MM.1S (cell line): ENCODE measurements at regions not wholly inside any gene's neighbourhood (a gene's known extent, or its start where the extent isn't known, plus 50 kb on each side); places are given as distances from the start of the nearest gene placed in this dataset.
A peak's percentile ranks its signal among the peaks of the same experiment; 100 is the strongest.

Experiments
- DNase-seq: peaks from one replicate; pipeline ENCODE4 v3.0.0-alpha.2; 2015
- H2AFZ ChIP-seq: fragments of 300-600 bp; sonication (generic); 2 replicates; pipeline ENCODE4 v1.6.0; 2016; ENCODE audit warnings: antibody characterized with exemption, low read length
- H3F3A ChIP-seq: fragments of 300-600 bp; sonication (generic); 2 replicates; pipeline ENCODE4 v1.6.1; 2016; ENCODE audit warnings: mild to moderate bottlenecking, antibody characterized with exemption, low read length, moderate library complexity, mixed read lengths; ENCODE audit not compliant: insufficient read depth
- H3K27ac ChIP-seq: fragments of 300-600 bp; sonication (generic); 2 replicates; pipeline ENCODE4 v1.5.1; 2016; ENCODE audit warnings: mild to moderate bottlenecking, low read length
- H3K27me3 ChIP-seq: fragments of 300-600 bp; sonication (generic); replicated peaks from 2 replicates; pipeline ENCODE4 v1.6.0; 2016; ENCODE audit warnings: low read length; ENCODE audit not compliant: insufficient read depth
- H3K36me3 ChIP-seq: fragments of 300-600 bp; sonication (generic); replicated peaks from 2 replicates; pipeline ENCODE4 v1.6.1; 2016; ENCODE audit warnings: mild to moderate bottlenecking, low read length, mixed read lengths; ENCODE audit not compliant: insufficient read depth
- H3K4me1 ChIP-seq: fragments of 300-600 bp; sonication (generic); 2 replicates; pipeline ENCODE4 v1.6.1; 2016; ENCODE audit warnings: low read length, mixed read lengths
- H3K4me2 ChIP-seq: fragments of 300-600 bp; sonication (generic); 2 replicates; pipeline ENCODE4 v1.6.0; 2016; ENCODE audit warnings: low read depth, low read length
- H3K4me3 ChIP-seq: fragments of 300-600 bp; sonication (generic); 2 replicates; pipeline ENCODE4 v1.5.1; 2016; ENCODE audit warnings: low read length, mixed read lengths
- H3K79me2 ChIP-seq: fragments of 300-600 bp; sonication (generic); 2 replicates; pipeline ENCODE4 v1.6.1; 2016; ENCODE audit warnings: mixed run types, low read length, mixed read lengths
- H3K9ac ChIP-seq: fragments of 300-600 bp; sonication (generic); 2 replicates; pipeline ENCODE4 v1.6.1; 2016; ENCODE audit warnings: low read length, mixed read lengths
- H3K9me2 ChIP-seq: fragments of 300-600 bp; sonication (generic); replicated peaks from 2 replicates; pipeline ENCODE4 v1.6.1; 2016; ENCODE audit warnings: mild to moderate bottlenecking, low read length, mixed read lengths; ENCODE audit not compliant: insufficient read depth
- H3K9me3 ChIP-seq: fragments of 300-600 bp; sonication (generic); replicated peaks from 2 replicates; pipeline ENCODE4 v1.6.1; 2016; ENCODE audit warnings: mild to moderate bottlenecking, low read length, mixed read lengths; ENCODE audit not compliant: insufficient read depth
- H4K20me1 ChIP-seq: fragments of 300-600 bp; sonication (generic); 2 replicates; pipeline ENCODE4 v1.6.1; 2016; ENCODE audit warnings: mild to moderate bottlenecking, low read length, moderate library complexity, mixed read lengths; ENCODE audit not compliant: insufficient read depth
- CTCF ChIP-seq: fragments of 300-600 bp; sonication (generic); IDR thresholded peaks from 2 replicates; pipeline ENCODE4 v1.5.1; 2016; ENCODE audit warnings: antibody characterized with exemption, low read length, mixed read lengths
- EZH2 ChIP-seq: fragments of 300-600 bp; sonication (generic); optimal IDR thresholded peaks from 2 replicates; pipeline ENCODE3; 2017; ENCODE audit warnings: low read depth, mild to moderate bottlenecking, antibody characterized with exemption, low read length, mixed read lengths
- EZH2phosphoT487 ChIP-seq: fragments of 300-600 bp; sonication (generic); IDR thresholded peaks from 2 replicates; pipeline ENCODE4 v1.6.1; 2018; ENCODE audit warnings: antibody characterized with exemption, low read length

GRCh38 chr18:40160361-40160760, 1794.7 kb upstream of the PIK3C3 start:
- no peak overlapping the region for H3K4me3 ChIP-seq
- no peaks in the 10 kb centered on the region for H3K27me3 ChIP-seq
- no peak overlapping the region for H3K9ac ChIP-seq
- no peak overlapping the region for H2AFZ ChIP-seq
- no peak overlapping the region for H3K4me2 ChIP-seq
- no peaks in the 10 kb centered on the region for H3K79me2 ChIP-seq
- no peak for TF ChIP-seq CTCF
- TF ChIP-seq EZH2phosphoT487 = no peak
- no peak for TF ChIP-seq EZH2
- H3K4me1 ChIP-seq = no peaks in the 10 kb centered on the region
- H3K36me3 ChIP-seq = no peaks in the 10 kb centered on the region
- H3F3A ChIP-seq = no peaks in the 10 kb centered on the region
- DNase-seq = no peak
- H3K9me3 ChIP-seq = no peaks in the 10 kb centered on the region
- H3K27ac ChIP-seq = no peak overlapping the region
- H4K20me1 ChIP-seq = no peaks in the 10 kb centered on the region
- H3K9me2 ChIP-seq = no peaks in the 10 kb centered on the region

GRCh38 chr18:40159141-40160017, 1795.7 kb upstream of the PIK3C3 start:
- peak; percentile 51 for DNase-seq

GRCh38 chr18:40157120-40157519, 1797.9 kb upstream of the PIK3C3 start:
- Histone ChIP-seq H4K20me1 (no peaks in the 10 kb centered on the region), H3K9me2 (no peaks in the 10 kb centered on the region), H3K4me3 (no peak overlapping the region), H3K36me3 (no peaks in the 10 kb centered on the region), H3K79me2 (no peaks in the 10 kb centered on the region), H2AFZ (no peak overlapping the region), H3K9me3 (no peaks in the 10 kb centered on the region), H3K27me3 (no peaks in the 10 kb centered on the region), H3K27ac (no peak overlapping the region), H3F3A (no peaks in the 10 kb centered on the region), H3K9ac (no peak overlapping the region), H3K4me1 (no peaks in the 10 kb centered on the region), H3K4me2 (no peak overlapping the region)
- no peak for TF ChIP-seq CTCF
- TF ChIP-seq EZH2phosphoT487 = no peak
- no peak for TF ChIP-seq EZH2
- no peak for DNase-seq

More at GRCh38 chr18:40159141-40160017, 1795.7 kb upstream of the PIK3C3 start:
- Histone ChIP-seq H3K4me2 (no peak overlapping the region), H3K4me1 (no peaks in the 10 kb centered on the region), H3K4me3 (no peak overlapping the region), H3F3A (no peaks in the 10 kb centered on the region), H2AFZ (no peak overlapping the region), H3K27ac (no peak overlapping the region), H3K9me2 (no peaks in the 10 kb centered on the region), H3K27me3 (no peaks in the 10 kb centered on the region), H3K9ac (no peak overlapping the region), H3K9me3 (no peaks in the 10 kb centered on the region), H4K20me1 (no peaks in the 10 kb centered on the region), H3K79me2 (no peaks in the 10 kb centered on the region), H3K36me3 (no peaks in the 10 kb centered on the region)
- peak; percentile 65 for TF ChIP-seq CTCF
- no peak for TF ChIP-seq EZH2
- TF ChIP-seq EZH2phosphoT487 = no peak
